H9 (cell line): ENCODE measurements at regions not wholly inside any gene's neighbourhood (a gene's known extent, or its start where the extent isn't known, plus 50 kb on each side); places are given as distances from the start of the nearest gene placed in this dataset.

Experiments used
- DNase-seq: peaks from one replicate; pipeline ENCODE4 v3.0.0-alpha.2; 2017
- H2AFZ ChIP-seq: one replicate; pipeline ENCODE4 v1.6.1; 2013; ENCODE audit warnings: mild to moderate bottlenecking, low read length, control low read depth, moderate library complexity
- H2AK5ac ChIP-seq: 2 replicates; pipeline ENCODE4 v1.6.1; 2013; ENCODE audit warnings: low read length, control low read depth, mixed read lengths; ENCODE audit not compliant: insufficient read length
- H2BK120ac ChIP-seq: one replicate; pipeline ENCODE4 v1.6.1; 2013; ENCODE audit warnings: low read depth, mild to moderate bottlenecking, low read length, control low read depth, inconsistent platforms; ENCODE audit not compliant: poor library complexity, severe bottlenecking
- H2BK12ac ChIP-seq: 2 replicates; pipeline ENCODE4 v1.6.1; 2013; ENCODE audit warnings: low read length, control low read depth, mixed read lengths, low read depth; ENCODE audit not compliant: insufficient read length
- H2BK15ac ChIP-seq: 2 replicates; pipeline ENCODE4 v1.6.1; 2013; ENCODE audit warnings: low read depth, low read length, control low read depth
- H2BK20ac ChIP-seq: one replicate; pipeline ENCODE4 v1.6.1; 2013; ENCODE audit warnings: low read depth, mild to moderate bottlenecking, low read length, control low read depth, inconsistent platforms; ENCODE audit not compliant: poor library complexity, severe bottlenecking
- H2BK5ac ChIP-seq: 2 replicates; pipeline ENCODE4 v1.6.1; 2013; ENCODE audit warnings: low read length, control low read depth, mixed read lengths; ENCODE audit not compliant: insufficient read length
- H3K14ac ChIP-seq: 2 replicates; pipeline ENCODE4 v1.6.1; 2013; ENCODE audit warnings: low read length, control low read depth; ENCODE audit not compliant: insufficient read depth
- H3K18ac ChIP-seq: 2 replicates; pipeline ENCODE4 v1.6.1; 2013; ENCODE audit warnings: low read depth, mild to moderate bottlenecking, mixed read lengths, low read length, control low read depth; ENCODE audit not compliant: insufficient read length
- H3K23ac ChIP-seq: 2 replicates; pipeline ENCODE4 v1.6.1; 2013; ENCODE audit warnings: low read length, control low read depth, mixed read lengths, low read depth; ENCODE audit not compliant: insufficient read length
- H3K23me2 ChIP-seq: 2 replicates; pipeline ENCODE4 v1.6.1; 2013; ENCODE audit warnings: low read depth, mild to moderate bottlenecking, mixed read lengths, low read length, control low read depth; ENCODE audit not compliant: insufficient read length, poor library complexity, severe bottlenecking
- H3K27ac ChIP-seq: 2 replicates; pipeline ENCODE4 v1.5.1; 2013; ENCODE audit warnings: low read length, control low read depth, mixed read lengths, low read depth; ENCODE audit not compliant: insufficient read length
- H3K27me3 ChIP-seq: 2 replicates; pipeline ENCODE4 v1.6.1; 2013; ENCODE audit warnings: low read length, control low read depth, inconsistent platforms; ENCODE audit not compliant: insufficient read depth
- H3K4ac ChIP-seq: 2 replicates; pipeline ENCODE4 v1.6.1; 2013; ENCODE audit warnings: low read depth, mild to moderate bottlenecking, control low read depth, inconsistent platforms, low read length, moderate library complexity
- H3K4me1 ChIP-seq: 2 replicates; pipeline ENCODE4 v1.6.1; 2013; ENCODE audit warnings: low read length, control low read depth, inconsistent platforms; ENCODE audit not compliant: insufficient read depth
- H3K4me2 ChIP-seq: 2 replicates; pipeline ENCODE4 v1.6.1; 2013; ENCODE audit warnings: low read length, control low read depth, mixed read lengths; ENCODE audit not compliant: insufficient read length, insufficient read depth
- H3K56ac ChIP-seq: 2 replicates; pipeline ENCODE4 v1.6.1; 2013; ENCODE audit warnings: low read depth, mild to moderate bottlenecking, mixed read lengths, low read length, control low read depth; ENCODE audit not compliant: insufficient read length
- H3K79me1 ChIP-seq: 2 replicates; pipeline ENCODE4 v1.6.1; 2013; ENCODE audit warnings: low read depth, mild to moderate bottlenecking, moderate library complexity, low read length, control low read depth, inconsistent platforms; ENCODE audit not compliant: insufficient read depth, poor library complexity, severe bottlenecking
- H3K79me2 ChIP-seq: 2 replicates; pipeline ENCODE4 v1.6.1; 2013; ENCODE audit warnings: low read length, control low read depth, inconsistent platforms; ENCODE audit not compliant: insufficient read depth
- H3K9ac ChIP-seq: 2 replicates; pipeline ENCODE4 v1.6.1; 2013; ENCODE audit warnings: low read length, control low read depth, mixed read lengths; ENCODE audit not compliant: insufficient read length; ENCODE audit errors: extremely low read depth
- H3K9me3 ChIP-seq: one replicate; pipeline ENCODE4 v1.6.1; 2013; ENCODE audit warnings: low read depth, low read length, inconsistent platforms; ENCODE audit not compliant: control insufficient read depth
- H3T11ph ChIP-seq: one replicate; pipeline ENCODE4 v1.6.1; 2013; ENCODE audit warnings: mild to moderate bottlenecking, low read length, control low read depth, inconsistent platforms
- H4K20me1 ChIP-seq: one replicate; pipeline ENCODE4 v1.6.1; 2013; ENCODE audit not compliant: control insufficient read depth, insufficient read length, insufficient read depth
- H4K5ac ChIP-seq: 2 replicates; pipeline ENCODE4 v1.6.1; 2013; ENCODE audit warnings: low read depth, mild to moderate bottlenecking, mixed read lengths, low read length, control low read depth; ENCODE audit not compliant: insufficient read length
- H4K8ac ChIP-seq: replicated peaks from 2 replicates; pipeline ENCODE4 v1.6.1; 2013; ENCODE audit warnings: low read length, control low read depth, mixed read lengths, low read depth; ENCODE audit not compliant: insufficient read length
- H4K91ac ChIP-seq: 2 replicates; pipeline ENCODE4 v1.6.1; 2013; ENCODE audit warnings: low read depth, mild to moderate bottlenecking, moderate library complexity, mixed read lengths, low read length, control low read depth; ENCODE audit not compliant: insufficient read length
- H3K27ac Mint-ChIP-seq, 3 experiments: 2 replicates in 2 of 3; 3 replicates in 1 of 3; pipeline ENCODE4 v1.8.0; 2020 to 2021; ENCODE audit warnings: mixed read lengths in 3 of 3, mild to moderate bottlenecking in 1 of 3, moderate library complexity in 1 of 3
- H3K27me3 Mint-ChIP-seq: 2 replicates; pipeline ENCODE4 v1.8.0; 2021; ENCODE audit warnings: low read depth, mild to moderate bottlenecking, moderate library complexity, mixed read lengths
- H3K36me3 Mint-ChIP-seq, 3 experiments: 2 replicates in 2 of 3; 3 replicates in 1 of 3; pipeline ENCODE4 v1.8.0; 2020 to 2021; ENCODE audit warnings: low read depth in 3 of 3, mixed read lengths in 3 of 3; ENCODE audit not compliant: insufficient read depth in 1 of 3
- H3K4me1 Mint-ChIP-seq, 2 experiments: 2 replicates each; pipeline ENCODE4 v1.8.0; 2020; ENCODE audit warnings: mixed read lengths in 2 of 2
- H3K4me3 Mint-ChIP-seq, 2 experiments: 2 replicates in 1 of 2; 3 replicates in 1 of 2; pipeline ENCODE4 v1.8.0; 2020 to 2021; ENCODE audit warnings: mild to moderate bottlenecking in 2 of 2, mixed read lengths in 2 of 2, moderate library complexity in 1 of 2
- H3K9me3 Mint-ChIP-seq, 2 experiments: 2 replicates in 1 of 2; 3 replicates in 1 of 2; pipeline ENCODE4 v1.8.0; 2020; ENCODE audit warnings: mild to moderate bottlenecking in 2 of 2, mixed read lengths in 2 of 2, moderate library complexity in 1 of 2
- CTCF ChIP-seq: fragments of 200-600 bp; sonication (generic); conservative IDR thresholded peaks from 3 replicates; pipeline ENCODE4 v1.8.0; 2021; ENCODE audit warnings: antibody characterized with exemption, mild to moderate bottlenecking
- WGBS: extraction: QIAGEN DNeasy Blood & Tissue Kit; methylation state at CpG from one replicate; pipeline ENCODE4 v1.1.7; 2013; ENCODE audit warnings: missing lambda C conversion rate, low lambda C conversion rate, mixed read lengths; ENCODE audit not compliant: insufficient read length; ENCODE audit errors: extremely low coverage; 5-methylcytosine and 5-hydroxymethylcytosine counted together

DNA sequence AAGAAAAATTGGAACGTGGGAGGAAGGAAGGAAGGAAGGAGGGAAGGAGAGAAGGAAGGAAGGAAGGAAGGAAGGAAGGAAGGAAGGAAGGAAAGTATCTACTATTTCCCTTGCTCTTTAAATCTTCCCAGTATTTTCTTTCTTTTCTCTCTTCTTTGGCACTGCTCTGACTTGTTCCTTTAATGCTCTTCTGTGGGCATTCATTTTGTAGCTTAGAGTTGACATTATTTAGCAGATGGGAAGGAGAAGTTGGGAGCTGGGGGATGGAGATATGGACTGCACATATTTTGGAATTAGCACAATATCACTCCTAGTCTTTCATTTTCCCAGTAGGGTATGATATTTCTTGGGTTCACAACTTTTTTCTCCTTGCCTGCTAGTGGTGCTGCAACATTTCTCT, 152.2 kb downstream of the TFAP2B start:
- H4K91ac ChIP-seq = no peak overlapping the region
- H2BK15ac ChIP-seq = no peak overlapping the region
- no peak overlapping the region for H2BK12ac ChIP-seq
- H3K36me3 Mint-ChIP-seq = no peaks in the 10 kb centered on the region
- H3K18ac ChIP-seq = no peak overlapping the region
- no peak overlapping the region for H3K56ac ChIP-seq
- H3K4me1 Mint-ChIP-seq = no peaks in the 10 kb centered on the region
- H3K27me3 Mint-ChIP-seq = peaks cover 1% of the 10 kb centered on the region; the same call in 1 of the 2 replicates
- H3K14ac ChIP-seq = no peak overlapping the region
- H3K9me3 Mint-ChIP-seq = no peaks in the 10 kb centered on the region
- H3K9me3 ChIP-seq = no peaks in the 10 kb centered on the region
- DNase-seq = no peak
- no peak overlapping the region for H3K27ac Mint-ChIP-seq
- no peak overlapping the region for H4K5ac ChIP-seq
- H2BK20ac ChIP-seq = no peak overlapping the region
- H2BK120ac ChIP-seq = no peak overlapping the region
- no peak overlapping the region for H2BK5ac ChIP-seq
- TF ChIP-seq CTCF = no peak
- H3K27me3 ChIP-seq = no peaks in the 10 kb centered on the region
- WGBS = no CpG with 5 or more reads among the region's 1 CpG
- no peak overlapping the region for H3K27ac ChIP-seq
- H3K23me2 ChIP-seq = no peaks in the 10 kb centered on the region
- no peak overlapping the region for H3K4me3 Mint-ChIP-seq
- no peak overlapping the region for H3K9ac ChIP-seq
- no peak overlapping the region for H2AK5ac ChIP-seq
- H3K4me2 ChIP-seq = no peak overlapping the region
- no peaks in the 10 kb centered on the region for H3K79me2 ChIP-seq
- no peak overlapping the region for H2AFZ ChIP-seq
- no peak overlapping the region for H4K8ac ChIP-seq
- no peaks in the 10 kb centered on the region for H4K20me1 ChIP-seq
- H3K79me1 ChIP-seq = no peaks in the 10 kb centered on the region
- no peak overlapping the region for H3T11ph ChIP-seq
- H3K23ac ChIP-seq = no peak overlapping the region
- H3K4ac ChIP-seq = no peak overlapping the region
- H3K4me1 ChIP-seq = no peaks in the 10 kb centered on the region
